ENCODE measurements at regions not wholly inside any gene's neighbourhood (a gene's known extent, or its start where the extent isn't known, plus 50 kb on each side); places are given as distances from the start of the nearest gene placed in this dataset.

GRCh38 chr4:34723605-34724004 lies 1520.7 kb downstream of the ARAP2 start:
- Histone ChIP-seq H3K9ac (no peak overlapping the region), H3K4me2 (ENCODE audit: low read length) (no peak overlapping the region)
- no peak for TF ChIP-seq CTCF (IDR thresholded peaks at IDR 0.05)

GRCh38 chr4:34724491-34724890 lies 1519.8 kb downstream of the ARAP2 start:
- no peaks in the 10 kb centered on the region for H3K36me3 ChIP-seq (ENCODE audit: control insufficient read depth, insufficient read depth, low read length)
- no peak overlapping the region for H2AFZ ChIP-seq
- H3K4me2 ChIP-seq (ENCODE audit: low read length): no peak overlapping the region
- no peak for TF ChIP-seq CTCF (IDR thresholded peaks at IDR 0.05)
- no peaks in the 10 kb centered on the region for H3K9me3 ChIP-seq (ENCODE audit: control insufficient read depth, low read length)
- H3K27me3 ChIP-seq (ENCODE audit: control insufficient read depth, insufficient read depth, low read length): no peaks in the 10 kb centered on the region
- no peak overlapping the region for H3K4me3 ChIP-seq (ENCODE audit: low read depth, low read length)
- no peaks in the 10 kb centered on the region for H3K4me1 ChIP-seq
- H3K9ac ChIP-seq: no peak overlapping the region
- H3K27ac ChIP-seq: no peak overlapping the region
- no peaks in the 10 kb centered on the region for H3K79me2 ChIP-seq

More at GRCh38 chr4:34723605-34724004, 1520.7 kb downstream of the ARAP2 start:
- Histone ChIP-seq H3K79me2 (no peaks in the 10 kb centered on the region), H3K27ac (no peak overlapping the region), H3K27me3 (ENCODE audit: control insufficient read depth, insufficient read depth, low read length) (no peaks in the 10 kb centered on the region), H2AFZ (no peak overlapping the region), H3K4me1 (no peaks in the 10 kb centered on the region), H3K9me3 (ENCODE audit: control insufficient read depth, low read length) (no peaks in the 10 kb centered on the region), H3K4me3 (ENCODE audit: low read depth, low read length) (no peak overlapping the region), H3K36me3 (ENCODE audit: control insufficient read depth, insufficient read depth, low read length) (no peaks in the 10 kb centered on the region)

DNA sequence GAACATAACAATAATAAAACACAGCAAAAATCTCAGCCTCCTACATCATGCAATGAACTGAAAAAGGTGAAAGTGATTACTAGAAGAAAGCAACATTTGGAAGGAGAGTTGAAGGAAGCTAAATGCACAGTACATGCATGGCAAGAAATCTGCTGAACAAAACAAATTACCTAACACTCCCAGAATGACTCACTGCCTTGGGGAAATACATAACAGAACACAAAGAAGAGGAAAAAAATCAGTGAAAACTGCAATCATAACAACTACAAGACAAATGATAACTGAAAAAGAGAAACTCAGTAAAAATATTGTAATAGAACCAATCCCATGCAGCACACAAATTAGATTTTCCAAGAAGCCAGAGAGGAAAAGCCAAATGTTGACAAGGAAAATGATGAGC lies 1513.2 kb downstream of the ARAP2 start:
- no peak for TF ChIP-seq CTCF (IDR thresholded peaks at IDR 0.05)
- Histone ChIP-seq H3K27ac (no peak overlapping the region), H3K9me3 (ENCODE audit: control insufficient read depth, low read length) (no peaks in the 10 kb centered on the region), H3K4me2 (ENCODE audit: low read length) (no peak overlapping the region), H3K27me3 (ENCODE audit: control insufficient read depth, insufficient read depth, low read length) (no peaks in the 10 kb centered on the region), H3K4me3 (ENCODE audit: low read depth, low read length) (no peak overlapping the region), H3K79me2 (no peaks in the 10 kb centered on the region), H3K9ac (no peak overlapping the region), H2AFZ (no peak overlapping the region), H3K4me1 (no peaks in the 10 kb centered on the region), H3K36me3 (ENCODE audit: control insufficient read depth, insufficient read depth, low read length) (no peaks in the 10 kb centered on the region)

- H3K4me2 ChIP-seq (ENCODE audit: low read length): no peak overlapping the region
- no peak overlapping the region for H2AFZ ChIP-seq
- no peaks in the 10 kb centered on the region for H3K79me2 ChIP-seq
- no peaks in the 10 kb centered on the region for H3K36me3 ChIP-seq (ENCODE audit: control insufficient read depth, insufficient read depth, low read length)
- no peaks in the 10 kb centered on the region for H3K27me3 ChIP-seq (ENCODE audit: control insufficient read depth, insufficient read depth, low read length)
- H3K4me1 ChIP-seq: no peaks in the 10 kb centered on the region
- no peak overlapping the region for H3K9ac ChIP-seq
- no peak overlapping the region for H3K27ac ChIP-seq
- H3K9me3 ChIP-seq (ENCODE audit: control insufficient read depth, low read length): no peaks in the 10 kb centered on the region
- no peak overlapping the region for H3K4me3 ChIP-seq (ENCODE audit: low read depth, low read length)
- TF ChIP-seq CTCF (IDR thresholded peaks at IDR 0.05): no peak
Measured at GRCh38 chr4:34732176-34732950, 1512.0 kb downstream of the ARAP2 start.
